ENCODE measurements at regions not wholly inside any gene's neighbourhood (a gene's known extent, or its start where the extent isn't known, plus 50 kb on each side); places are given as distances from the start of the nearest gene placed in this dataset.
A peak's percentile ranks its signal among the peaks of the same experiment; 100 is the strongest.

- H3K4me3 ChIP-seq: peak overlapping the region; percentile 25; the same call in 1 of the 2 replicates
- no peak overlapping the region; the same call in 1 of the 2 replicates for H3K27ac ChIP-seq
- no peaks in the 10 kb centered on the region for H3K9me3 ChIP-seq (ENCODE audit: low read depth, low read length)
Measured at GRCh38 chr5:158484150-158484549, 615.6 kb downstream of the EBF1 start.

GRCh38 chr5:158483281-158483860 lies 616.3 kb downstream of the EBF1 start:
- no peaks in the 10 kb centered on the region for H3K9me3 ChIP-seq (ENCODE audit: low read depth, low read length)
- H3K4me3 ChIP-seq: no peak overlapping the region
- TF ChIP-seq EZH2 (IDR thresholded peaks at IDR 0.05): no peak
- no peak for TF ChIP-seq FOXP2 (optimal IDR thresholded peaks at IDR 0.05; ENCODE audit: control extremely low read depth, extremely low read length, insufficient read depth)
- TF ChIP-seq POLR2AphosphoS5 (IDR thresholded peaks at IDR 0.05; ENCODE audit: borderline replicate concordance, low read depth, low read length): no peak
- no peak overlapping the region for H3K27ac ChIP-seq
- DNase-seq (ENCODE audit: low read depth, low spot score): no peak
- no peaks in the 10 kb centered on the region for H3K36me3 ChIP-seq (ENCODE audit: insufficient read depth, low read length)
- no peak overlapping the region for H3K9ac ChIP-seq (ENCODE audit: insufficient read length)

More at GRCh38 chr5:158484150-158484549, 615.6 kb downstream of the EBF1 start:
- TF ChIP-seq EZH2 (IDR thresholded peaks at IDR 0.05) (no peak), FOXP2 (optimal IDR thresholded peaks at IDR 0.05; ENCODE audit: control extremely low read depth, extremely low read length, insufficient read depth) (no peak), POLR2AphosphoS5 (IDR thresholded peaks at IDR 0.05; ENCODE audit: borderline replicate concordance, low read depth, low read length) (no peak)
- Histone ChIP-seq H3K9ac (ENCODE audit: insufficient read length) (no peak overlapping the region), H3K36me3 (ENCODE audit: insufficient read depth, low read length) (no peaks in the 10 kb centered on the region)
- no peak for DNase-seq (ENCODE audit: low read depth, low spot score)

- Histone ChIP-seq H3K27ac (no peak overlapping the region), H3K36me3 (ENCODE audit: insufficient read depth, low read length) (no peaks in the 10 kb centered on the region), H3K9me3 (ENCODE audit: low read depth, low read length) (no peaks in the 10 kb centered on the region), H3K4me3 (no peak overlapping the region), H3K9ac (ENCODE audit: insufficient read length) (no peak overlapping the region)
- no peak for DNase-seq (ENCODE audit: low read depth, low spot score)
- TF ChIP-seq EZH2 (IDR thresholded peaks at IDR 0.05) (no peak), FOXP2 (optimal IDR thresholded peaks at IDR 0.05; ENCODE audit: control extremely low read depth, extremely low read length, insufficient read depth) (no peak), POLR2AphosphoS5 (IDR thresholded peaks at IDR 0.05; ENCODE audit: borderline replicate concordance, low read depth, low read length) (no peak)
Measured at GRCh38 chr5:158482125-158482524, 617.6 kb downstream of the EBF1 start.

GRCh38 chr5:158478139-158478538 lies 619.2 kb upstream of the CLINT1 start:
- TF ChIP-seq FOXP2 (optimal IDR thresholded peaks at IDR 0.05; ENCODE audit: control extremely low read depth, extremely low read length, insufficient read depth): no peak
- TF ChIP-seq POLR2AphosphoS5 (IDR thresholded peaks at IDR 0.05; ENCODE audit: borderline replicate concordance, low read depth, low read length): no peak
- TF ChIP-seq EZH2 (IDR thresholded peaks at IDR 0.05): no peak
- no peak overlapping the region for H3K27ac ChIP-seq
- H3K4me3 ChIP-seq: no peak overlapping the region
- H3K9me3 ChIP-seq (ENCODE audit: low read depth, low read length): no peaks in the 10 kb centered on the region
- DNase-seq (ENCODE audit: low read depth, low spot score): no peak
- H3K9ac ChIP-seq (ENCODE audit: insufficient read length): no peak overlapping the region
- no peaks in the 10 kb centered on the region for H3K36me3 ChIP-seq (ENCODE audit: insufficient read depth, low read length)

GRCh38 chr5:158477214-158477613 lies 618.3 kb upstream of the CLINT1 start:
- H3K36me3 ChIP-seq (ENCODE audit: insufficient read depth, low read length): no peaks in the 10 kb centered on the region
- H3K9me3 ChIP-seq (ENCODE audit: low read depth, low read length): no peaks in the 10 kb centered on the region
- TF ChIP-seq EZH2 (IDR thresholded peaks at IDR 0.05) (no peak), FOXP2 (optimal IDR thresholded peaks at IDR 0.05; ENCODE audit: control extremely low read depth, extremely low read length, insufficient read depth) (no peak), POLR2AphosphoS5 (IDR thresholded peaks at IDR 0.05; ENCODE audit: borderline replicate concordance, low read depth, low read length) (no peak)
- no peak overlapping the region for H3K27ac ChIP-seq
- H3K4me3 ChIP-seq: no peak overlapping the region
- DNase-seq (ENCODE audit: low read depth, low spot score): no peak
- no peak overlapping the region for H3K9ac ChIP-seq (ENCODE audit: insufficient read length)

GRCh38 chr5:158473016-158473635 lies 614.2 kb upstream of the CLINT1 start:
- no peak overlapping the region for H3K4me3 ChIP-seq
- H3K36me3 ChIP-seq (ENCODE audit: insufficient read depth, low read length): no peaks in the 10 kb centered on the region
- no peak for DNase-seq (ENCODE audit: low read depth, low spot score)
- H3K9ac ChIP-seq (ENCODE audit: insufficient read length): no peak overlapping the region
- H3K27ac ChIP-seq: no peak overlapping the region
- no peaks in the 10 kb centered on the region for H3K9me3 ChIP-seq (ENCODE audit: low read depth, low read length)
- TF ChIP-seq POLR2AphosphoS5 (IDR thresholded peaks at IDR 0.05; ENCODE audit: borderline replicate concordance, low read depth, low read length) (no peak), FOXP2 (optimal IDR thresholded peaks at IDR 0.05; ENCODE audit: control extremely low read depth, extremely low read length, insufficient read depth) (no peak), EZH2 (IDR thresholded peaks at IDR 0.05) (no peak)

- no peaks in the 10 kb centered on the region for H3K36me3 ChIP-seq (ENCODE audit: insufficient read depth, low read length)
Measured at GRCh38 chr5:158471535-158471924, 612.6 kb upstream of the CLINT1 start.

GRCh38 chr5:158470764-158471534 lies 612.0 kb upstream of the CLINT1 start:
- Histone ChIP-seq H3K9ac (ENCODE audit: insufficient read length) (no peak overlapping the region), H3K27ac (no peak overlapping the region), H3K36me3 (ENCODE audit: insufficient read depth, low read length) (no peaks in the 10 kb centered on the region), H3K4me3 (no peak overlapping the region), H3K9me3 (ENCODE audit: low read depth, low read length) (no peaks in the 10 kb centered on the region)
- TF ChIP-seq EZH2 (IDR thresholded peaks at IDR 0.05): no peak
- no peak for TF ChIP-seq FOXP2 (optimal IDR thresholded peaks at IDR 0.05; ENCODE audit: control extremely low read depth, extremely low read length, insufficient read depth)
- TF ChIP-seq POLR2AphosphoS5 (IDR thresholded peaks at IDR 0.05; ENCODE audit: borderline replicate concordance, low read depth, low read length): no peak
- no peak for DNase-seq (ENCODE audit: low read depth, low spot score)

More at GRCh38 chr5:158471535-158471924, 612.6 kb upstream of the CLINT1 start:
- no peak overlapping the region for H3K4me3 ChIP-seq
- no peak overlapping the region for H3K9ac ChIP-seq (ENCODE audit: insufficient read length)
- no peak for DNase-seq (ENCODE audit: low read depth, low spot score)
- no peak overlapping the region for H3K27ac ChIP-seq
- TF ChIP-seq POLR2AphosphoS5 (IDR thresholded peaks at IDR 0.05; ENCODE audit: borderline replicate concordance, low read depth, low read length): no peak
- no peak for TF ChIP-seq FOXP2 (optimal IDR thresholded peaks at IDR 0.05; ENCODE audit: control extremely low read depth, extremely low read length, insufficient read depth)
- TF ChIP-seq EZH2 (IDR thresholded peaks at IDR 0.05): no peak
- H3K9me3 ChIP-seq (ENCODE audit: low read depth, low read length): no peaks in the 10 kb centered on the region

Measured in SK-N-MC (cell line).